GM18868 (cell line): ENCODE measurements at regions not wholly inside any gene's neighbourhood (a gene's known extent, or its start where the extent isn't known, plus 50 kb on each side); places are given as distances from the start of the nearest gene placed in this dataset.
"Not testable (repeated sequence)": the region's sequence is repeated elsewhere in the genome, so short reads cannot be mapped to it uniquely, and the experiment has no call there.

Source experiments
- ATAC-seq: cut with Tn5 transposase; IDR thresholded peaks from one replicate; pipeline ENCODE4 v1.9.1; 2021; ENCODE audit warnings: mild to moderate bottlenecking, moderate library complexity; ENCODE audit not compliant: unreplicated experiment

GRCh38 chr5:56632199-56632598, 183.2 kb upstream of the MAP3K1 start:
- no peak for ATAC-seq

GRCh38 chr5:56631719-56632118, 183.6 kb upstream of the MAP3K1 start:
- no peak for ATAC-seq

- not testable (repeated sequence) for ATAC-seq
Measured at GRCh38 chr5:56628616-56629015, 186.7 kb upstream of the MAP3K1 start.

- ATAC-seq: no peak
Measured at GRCh38 chr5:56625541-56625940, 189.8 kb upstream of the MAP3K1 start.

- ATAC-seq: no peak
Measured at GRCh38 chr5:56624751-56625150, 190.6 kb upstream of the MAP3K1 start.

GRCh38 chr5:56622141-56622540, 193.2 kb upstream of the MAP3K1 start:
- no peak for ATAC-seq

- ATAC-seq: no peak
Measured at GRCh38 chr5:56620903-56621677, 194.3 kb upstream of the MAP3K1 start.

GRCh38 chr5:56617998-56618397, 197.4 kb upstream of the MAP3K1 start:
- no peak for ATAC-seq

GRCh38 chr5:56616454-56617160, 198.7 kb upstream of the MAP3K1 start:
- no peak for ATAC-seq

- ATAC-seq: no peak
Measured at GRCh38 chr5:56615361-56616153, 199.8 kb upstream of the MAP3K1 start.

GRCh38 chr5:56612759-56613158, 202.6 kb upstream of the MAP3K1 start:
- no peak for ATAC-seq

- no peak for ATAC-seq
Measured at GRCh38 chr5:56612353-56612752, 203.0 kb upstream of the MAP3K1 start.

- no peak for ATAC-seq
Measured at GRCh38 chr5:56610093-56610698, 205.2 kb upstream of the MAP3K1 start.

GRCh38 chr5:56608217-56608925, 207.0 kb upstream of the MAP3K1 start:
- no peak for ATAC-seq

- no peak for ATAC-seq
Measured at GRCh38 chr5:56607551-56607950, 207.8 kb upstream of the MAP3K1 start.

- ATAC-seq: no peak
Measured at GRCh38 chr5:56607074-56607473, 208.3 kb upstream of the MAP3K1 start.

GRCh38 chr5:56606192-56606591, 209.2 kb upstream of the MAP3K1 start:
- no peak for ATAC-seq

- ATAC-seq: no peak
Measured at GRCh38 chr5:56605231-56605630, 210.1 kb upstream of the MAP3K1 start.

- no peak for ATAC-seq
Measured at GRCh38 chr5:56601641-56602071, 213.7 kb upstream of the MAP3K1 start.

- ATAC-seq: no peak
Measured at GRCh38 chr5:56598941-56599340, 216.4 kb upstream of the MAP3K1 start.
